ENCODE measurements at regions not wholly inside any gene's neighbourhood (a gene's known extent, or its start where the extent isn't known, plus 50 kb on each side); places are given as distances from the start of the nearest gene placed in this dataset.

GRCh38 chr9:3773362-3774060 lies 247.7 kb upstream of the RFX3 start:
- no peak for DNase-seq (ENCODE audit: extremely low read depth in 1 of 11, low read depth in 9 of 11, low spot score in 4 of 11)

- no peak for DNase-seq (ENCODE audit: extremely low read depth in 1 of 11, low read depth in 9 of 11, low spot score in 4 of 11)
These were observed 243.8 kb upstream of the RFX3 start for GRCh38 chr9:3769646-3770045.

GRCh38 chr9:3768712-3769457 lies 243.1 kb upstream of the RFX3 start:
- no peak for DNase-seq (ENCODE audit: extremely low read depth in 1 of 11, low read depth in 9 of 11, low spot score in 4 of 11)

- DNase-seq (ENCODE audit: extremely low read depth in 1 of 11, low read depth in 9 of 11, low spot score in 4 of 11), result no peak
These were observed 242.5 kb upstream of the RFX3 start for GRCh38 chr9:3768286-3768685.

- no peak for DNase-seq (ENCODE audit: extremely low read depth in 1 of 11, low read depth in 9 of 11, low spot score in 4 of 11)
These were observed 236.3 kb upstream of the RFX3 start for GRCh38 chr9:3762076-3762475.

GRCh38 chr9:3760031-3760430 lies 234.2 kb upstream of the RFX3 start:
- DNase-seq (ENCODE audit: extremely low read depth in 1 of 11, low read depth in 9 of 11, low spot score in 4 of 11), result peak in 1 of 11 donors; percentile 6

- DNase-seq (ENCODE audit: extremely low read depth in 1 of 11, low read depth in 9 of 11, low spot score in 4 of 11), result no peak
These were observed 233.2 kb upstream of the RFX3 start for GRCh38 chr9:3758816-3759576.

GRCh38 chr9:3756071-3756470 lies 230.3 kb upstream of the RFX3 start:
- DNase-seq (ENCODE audit: extremely low read depth in 1 of 11, low read depth in 9 of 11, low spot score in 4 of 11), result no peak

- DNase-seq (ENCODE audit: extremely low read depth in 1 of 11, low read depth in 9 of 11, low spot score in 4 of 11), result peak in 2 of 11 donors; percentile 7 to 11
These were observed 225.4 kb upstream of the RFX3 start for GRCh38 chr9:3751125-3751758.

- DNase-seq (ENCODE audit: extremely low read depth in 1 of 11, low read depth in 9 of 11, low spot score in 4 of 11), result no peak
These were observed 224.5 kb upstream of the RFX3 start for GRCh38 chr9:3750321-3750720.

GRCh38 chr9:3746296-3747275 lies 220.8 kb upstream of the RFX3 start:
- no peak for DNase-seq (ENCODE audit: extremely low read depth in 1 of 11, low read depth in 9 of 11, low spot score in 4 of 11)

- DNase-seq (ENCODE audit: extremely low read depth in 1 of 11, low read depth in 9 of 11, low spot score in 4 of 11), result no peak
These were observed 218.2 kb upstream of the RFX3 start for GRCh38 chr9:3743901-3744413.

GRCh38 chr9:3742586-3742985 lies 216.8 kb upstream of the RFX3 start:
- no peak for DNase-seq (ENCODE audit: extremely low read depth in 1 of 11, low read depth in 9 of 11, low spot score in 4 of 11)

- DNase-seq (ENCODE audit: extremely low read depth in 1 of 11, low read depth in 9 of 11, low spot score in 4 of 11), result no peak
These were observed 215.9 kb upstream of the RFX3 start for GRCh38 chr9:3741729-3742128.

- peak in 2 of 11 donors; percentile 23 to 60 for DNase-seq (ENCODE audit: extremely low read depth in 1 of 11, low read depth in 9 of 11, low spot score in 4 of 11)
These were observed 215.1 kb upstream of the RFX3 start for GRCh38 chr9:3740690-3741419.

GRCh38 chr9:3736161-3736560 lies 210.4 kb upstream of the RFX3 start:
- DNase-seq (ENCODE audit: extremely low read depth in 1 of 11, low read depth in 9 of 11, low spot score in 4 of 11), result no peak

GRCh38 chr9:3735251-3735650 lies 209.4 kb upstream of the RFX3 start:
- DNase-seq (ENCODE audit: extremely low read depth in 1 of 11, low read depth in 9 of 11, low spot score in 4 of 11), result no peak
